Lung (tissue), 11 donors: ENCODE measurements at regions not wholly inside any gene's neighbourhood (a gene's known extent, or its start where the extent isn't known, plus 50 kb on each side); places are given as distances from the start of the nearest gene placed in this dataset.
A peak's percentile ranks its signal among the peaks of the same experiment; 100 is the strongest.

ENCODE experiments used
- ATAC-seq: fragments of 200-7000 bp; cut with Tn5 transposase; one replicate; pipeline ENCODE4 v1.9.1; 2020; ENCODE audit warnings: moderate number of reproducible peaks; ENCODE audit not compliant: insufficient read depth, low FRiP score
- DNase-seq, 3 donors: peaks; one replicate each; pipeline ENCODE4 v3.0.0-alpha.2; 2013 to 2017
- H3K27ac ChIP-seq, 2 donors: one replicate each; pipeline ENCODE4 v1.5.1; 2013; ENCODE audit warnings: mild to moderate bottlenecking in 2 of 2, moderate library complexity in 2 of 2, control low read depth in 1 of 2, inconsistent platforms in 1 of 2, low read depth in 1 of 2, low read length in 1 of 2
- H3K27me3 ChIP-seq, 3 donors: one replicate each; pipeline ENCODE4 v1.5.1; 2013; ENCODE audit warnings: low read length in 2 of 3; ENCODE audit not compliant: control insufficient read depth in 3 of 3, insufficient read depth in 3 of 3
- H3K36me3 ChIP-seq, 4 donors: one replicate each; pipeline ENCODE4 v1.5.1; 2013; ENCODE audit warnings: low read length in 4 of 4, mild to moderate bottlenecking in 1 of 4, moderate library complexity in 1 of 4; ENCODE audit not compliant: control insufficient read depth in 4 of 4, insufficient read depth in 4 of 4
- H3K4me1 ChIP-seq, 5 donors: one replicate each; pipeline ENCODE4 v1.5.1; 2013; ENCODE audit warnings: low read length in 5 of 5, mild to moderate bottlenecking in 2 of 5, moderate library complexity in 1 of 5; ENCODE audit not compliant: control insufficient read depth in 5 of 5, insufficient read depth in 5 of 5
- H3K4me3 ChIP-seq: one replicate; pipeline ENCODE4 v1.5.1; 2013; ENCODE audit warnings: mild to moderate bottlenecking, control low read depth, moderate library complexity
- H3K9ac ChIP-seq, 2 donors: one replicate each; pipeline ENCODE4 v1.5.1; 2013; ENCODE audit warnings: low read length in 2 of 2, control low read depth in 1 of 2; ENCODE audit not compliant: insufficient read depth in 1 of 2
- H3K9me3 ChIP-seq, 4 donors: one replicate each; pipeline ENCODE4 v1.5.1; 2013; ENCODE audit warnings: low read length in 3 of 4, mild to moderate bottlenecking in 1 of 4, moderate library complexity in 1 of 4; ENCODE audit not compliant: control insufficient read depth in 4 of 4, insufficient read depth in 3 of 4
- WGBS, 2 donors: extraction: QIAGEN DNeasy Blood & Tissue Kit; methylation state at CpG; one replicate each; pipeline ENCODE4 v1.1.7; 2013; 5-methylcytosine and 5-hydroxymethylcytosine counted together
- TF ChIP-seq, protein P1 (sequence below): IDR thresholded peaks from 2 replicates; pipeline ENCODE4 v1.5.1; 2012; ENCODE audit warnings: mild to moderate bottlenecking; ENCODE audit errors: control extremely low read depth, extremely low read depth
- donor health status: control.
- donor health status: control.
- donor health status: Bipolar disorder and iron deficiency.
- donor health status: healthy.
- donor health status: DM: yes; HTN: yes; CAD: no.

DNA sequence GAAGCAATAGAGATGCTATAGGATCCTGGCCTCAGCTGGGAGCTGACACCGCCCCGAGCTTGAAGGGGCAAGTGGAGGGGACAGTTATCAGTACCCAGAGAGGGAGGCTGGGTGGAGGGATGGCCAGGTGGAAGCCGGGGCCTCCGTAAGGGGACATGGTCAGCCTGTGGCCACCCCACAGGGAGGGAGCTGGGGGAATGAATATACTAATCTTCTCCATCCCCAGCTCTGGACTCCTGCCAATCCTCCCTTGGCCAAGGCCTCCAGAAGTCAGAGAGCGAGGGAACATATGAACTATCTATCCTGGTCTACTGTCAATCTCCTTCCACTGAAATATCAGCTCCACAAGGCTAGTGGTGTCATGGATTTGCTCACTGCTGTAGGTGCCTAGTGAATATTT, 109.3 kb downstream of the BOD1 start:
- 79 to 81% methylated on average over 5 of the region's 5 CpGs for WGBS, 2 donors
- H3K36me3 ChIP-seq, result no peaks in the 10 kb centered on the region
- TF ChIP-seq, protein P1, sequence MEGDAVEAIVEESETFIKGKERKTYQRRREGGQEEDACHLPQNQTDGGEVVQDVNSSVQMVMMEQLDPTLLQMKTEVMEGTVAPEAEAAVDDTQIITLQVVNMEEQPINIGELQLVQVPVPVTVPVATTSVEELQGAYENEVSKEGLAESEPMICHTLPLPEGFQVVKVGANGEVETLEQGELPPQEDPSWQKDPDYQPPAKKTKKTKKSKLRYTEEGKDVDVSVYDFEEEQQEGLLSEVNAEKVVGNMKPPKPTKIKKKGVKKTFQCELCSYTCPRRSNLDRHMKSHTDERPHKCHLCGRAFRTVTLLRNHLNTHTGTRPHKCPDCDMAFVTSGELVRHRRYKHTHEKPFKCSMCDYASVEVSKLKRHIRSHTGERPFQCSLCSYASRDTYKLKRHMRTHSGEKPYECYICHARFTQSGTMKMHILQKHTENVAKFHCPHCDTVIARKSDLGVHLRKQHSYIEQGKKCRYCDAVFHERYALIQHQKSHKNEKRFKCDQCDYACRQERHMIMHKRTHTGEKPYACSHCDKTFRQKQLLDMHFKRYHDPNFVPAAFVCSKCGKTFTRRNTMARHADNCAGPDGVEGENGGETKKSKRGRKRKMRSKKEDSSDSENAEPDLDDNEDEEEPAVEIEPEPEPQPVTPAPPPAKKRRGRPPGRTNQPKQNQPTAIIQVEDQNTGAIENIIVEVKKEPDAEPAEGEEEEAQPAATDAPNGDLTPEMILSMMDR, result no peak
- peaks cover 0 to 8% (median 0%) of the 10 kb centered on the region in 4 donors for H3K9me3 ChIP-seq
- H3K9ac ChIP-seq, result no peak overlapping the region
- DNase-seq (peak in 2 of 3 donors; percentile 4 to 19), ATAC-seq (no peak)
- H3K4me1 ChIP-seq, result no peaks in the 10 kb centered on the region
- no peaks in the 10 kb centered on the region for H3K27me3 ChIP-seq
- H3K4me3 ChIP-seq, result no peak overlapping the region
- H3K27ac ChIP-seq, result no peak overlapping the region

DNA sequence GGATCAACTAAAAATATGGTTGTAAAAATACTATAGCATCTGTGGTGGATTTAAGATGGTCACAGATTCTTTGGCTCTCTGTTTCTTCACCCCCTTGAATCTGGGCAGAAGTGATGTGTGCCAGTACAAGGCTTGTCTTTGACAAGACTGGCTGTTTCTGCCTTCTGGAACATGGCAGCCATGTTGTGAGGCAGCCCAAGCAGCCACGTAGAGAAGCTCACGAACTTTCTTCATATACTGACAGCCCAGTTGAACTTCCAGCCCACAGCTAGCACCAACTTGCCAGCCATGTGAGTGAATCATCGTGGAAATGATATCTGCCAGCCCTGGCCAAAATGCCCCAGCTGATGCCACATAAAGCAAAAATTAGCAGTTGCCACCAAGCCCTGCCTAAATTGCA, 110.8 kb downstream of the BOD1 start:
- DNase-seq (no peak), ATAC-seq (no peak)
- H3K27me3 ChIP-seq, result no peaks in the 10 kb centered on the region
- H3K9me3 ChIP-seq, result peaks cover 0 to 8% (median 0%) of the 10 kb centered on the region in 4 donors
- H3K27ac ChIP-seq, result no peak overlapping the region
- 84 to 93% methylated on average over 3 of the region's 3 CpGs for whole genome bisulfite sequencing, 2 donors
- TF ChIP-seq, protein P1, result no peak
- no peaks in the 10 kb centered on the region for H3K36me3 ChIP-seq
- H3K4me3 ChIP-seq, result no peak overlapping the region
- H3K9ac ChIP-seq, result no peak overlapping the region
- no peaks in the 10 kb centered on the region for H3K4me1 ChIP-seq

DNA sequence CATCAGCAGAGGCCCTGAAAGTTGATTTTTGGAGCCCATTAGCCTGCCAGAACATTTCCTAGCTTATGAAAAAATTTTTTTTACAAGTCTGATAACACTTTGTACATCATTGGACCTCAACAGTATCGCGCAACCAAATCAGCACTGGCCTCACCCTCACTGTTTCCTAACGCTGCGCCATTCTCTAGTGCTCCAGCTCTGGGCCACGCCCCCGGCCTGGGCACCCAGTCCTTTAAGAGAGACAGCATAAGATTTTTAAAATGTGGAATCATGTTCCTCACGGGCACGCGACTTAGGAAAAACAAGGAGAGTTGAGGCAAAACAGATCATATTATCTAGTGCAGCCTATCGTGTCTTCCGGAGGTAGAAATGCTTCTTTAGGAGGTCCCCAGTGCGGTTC, 114.5 kb downstream of the BOD1 start:
- TF ChIP-seq, protein P1, result no peak
- 92 to 94% methylated on average over 12 of the region's 12 CpGs for WGBS, 2 donors
- Histone ChIP-seq H3K27ac (no peak overlapping the region), H3K9ac (no peak overlapping the region), H3K36me3 (no peaks in the 10 kb centered on the region), H3K4me3 (no peak overlapping the region), H3K27me3 (no peaks in the 10 kb centered on the region), H3K9me3 (peaks cover 0 to 13% (median 0%) of the 10 kb centered on the region in 4 donors), H3K4me1 (no peaks in the 10 kb centered on the region)
- no peak for DNase-seq
- ATAC-seq, result no peak

DNA sequence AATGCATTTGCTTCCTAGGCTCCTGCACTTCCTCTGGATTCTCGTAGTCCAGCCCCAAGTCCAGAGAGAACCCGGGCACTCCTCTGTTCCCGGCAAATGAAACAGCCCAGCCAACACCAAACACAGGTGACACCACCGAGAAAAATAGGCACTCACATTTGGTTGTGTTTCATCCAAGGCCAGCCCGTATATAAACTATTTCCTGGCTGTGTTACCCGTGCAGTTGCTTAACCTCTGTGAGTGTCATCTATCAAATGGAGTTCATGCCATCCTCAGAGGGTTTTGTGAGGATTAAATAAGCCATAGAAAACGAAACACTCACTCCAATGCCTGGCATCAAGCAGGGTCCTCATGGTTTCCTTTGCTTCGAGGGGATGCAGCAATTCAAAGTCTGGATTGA, 115.2 kb downstream of the BOD1 start:
- Histone ChIP-seq H3K4me1 (no peaks in the 10 kb centered on the region), H3K27me3 (no peaks in the 10 kb centered on the region), H3K9ac (no peak overlapping the region), H3K9me3 (peaks cover 0 to 13% (median 0%) of the 10 kb centered on the region in 4 donors), H3K27ac (no peak overlapping the region), H3K4me3 (no peak overlapping the region), H3K36me3 (no peaks in the 10 kb centered on the region)
- 58 to 74% methylated on average over 8 of the region's 8 CpGs for WGBS, 2 donors
- DNase-seq, result no peak
- TF ChIP-seq, protein P1, result no peak
- no peak for ATAC-seq
